ENCODE measurements at regions not wholly inside any gene's neighbourhood (a gene's known extent, or its start where the extent isn't known, plus 50 kb on each side); places are given as distances from the start of the nearest gene placed in this dataset.

DNA sequence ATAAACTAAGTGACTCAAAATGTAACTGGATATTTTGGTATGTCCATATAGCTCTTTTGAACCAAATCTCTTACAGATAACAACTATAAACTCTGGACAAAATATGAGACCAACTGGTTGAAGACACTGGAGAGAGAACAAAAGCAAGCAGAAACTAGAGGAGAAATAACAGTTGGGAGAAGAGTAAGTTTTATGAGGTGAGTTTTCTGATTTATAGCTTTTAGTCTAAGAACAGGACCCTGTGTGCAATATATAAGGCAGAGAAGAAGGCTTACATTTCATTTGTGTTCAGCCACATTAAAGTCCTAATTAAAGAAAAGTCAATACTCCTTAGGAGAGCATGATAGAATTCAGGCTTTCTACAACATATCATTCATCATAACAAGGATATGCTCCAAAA, 71.0 kb upstream of the AMOTL1 start:
- TF ChIP-seq, protein P1, sequence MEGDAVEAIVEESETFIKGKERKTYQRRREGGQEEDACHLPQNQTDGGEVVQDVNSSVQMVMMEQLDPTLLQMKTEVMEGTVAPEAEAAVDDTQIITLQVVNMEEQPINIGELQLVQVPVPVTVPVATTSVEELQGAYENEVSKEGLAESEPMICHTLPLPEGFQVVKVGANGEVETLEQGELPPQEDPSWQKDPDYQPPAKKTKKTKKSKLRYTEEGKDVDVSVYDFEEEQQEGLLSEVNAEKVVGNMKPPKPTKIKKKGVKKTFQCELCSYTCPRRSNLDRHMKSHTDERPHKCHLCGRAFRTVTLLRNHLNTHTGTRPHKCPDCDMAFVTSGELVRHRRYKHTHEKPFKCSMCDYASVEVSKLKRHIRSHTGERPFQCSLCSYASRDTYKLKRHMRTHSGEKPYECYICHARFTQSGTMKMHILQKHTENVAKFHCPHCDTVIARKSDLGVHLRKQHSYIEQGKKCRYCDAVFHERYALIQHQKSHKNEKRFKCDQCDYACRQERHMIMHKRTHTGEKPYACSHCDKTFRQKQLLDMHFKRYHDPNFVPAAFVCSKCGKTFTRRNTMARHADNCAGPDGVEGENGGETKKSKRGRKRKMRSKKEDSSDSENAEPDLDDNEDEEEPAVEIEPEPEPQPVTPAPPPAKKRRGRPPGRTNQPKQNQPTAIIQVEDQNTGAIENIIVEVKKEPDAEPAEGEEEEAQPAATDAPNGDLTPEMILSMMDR (IDR thresholded peaks at IDR 0.05 in 2 of 3, conservative IDR thresholded peaks at IDR 0.05 in 1 of 3; ENCODE audit: insufficient read depth in 2 of 3, low read depth in 1 of 3, low read length in 3 of 3): no peak
- no peak for TF ChIP-seq PRMT5 (CRISPR knock-in tag; IDR thresholded peaks at IDR 0.05)
- TF ChIP-seq BDP1 (IDR thresholded peaks at IDR 0.05; ENCODE audit: insufficient read depth, insufficient read length): no peak
- no peak for TF ChIP-seq SMC3 (conservative IDR thresholded peaks at IDR 0.05; ENCODE audit: insufficient read depth, low read depth, low read length)

Data from K562 (cell line).